ENCODE measurements at regions not wholly inside any gene's neighbourhood (a gene's known extent, or its start where the extent isn't known, plus 50 kb on each side); places are given as distances from the start of the nearest gene placed in this dataset.

GRCh38 chr15:26095710-26096330, 232.7 kb upstream of the ATP10A start:
- TF ChIP-seq CTCF (IDR thresholded peaks at IDR 0.05) (no peak), POLR2AphosphoS5 (IDR thresholded peaks at IDR 0.05) (no peak)

All from prostate gland (tissue), 2 donors.